Choroid plexus epithelial cell (primary cell): ENCODE measurements at regions not wholly inside any gene's neighbourhood (a gene's known extent, or its start where the extent isn't known, plus 50 kb on each side); places are given as distances from the start of the nearest gene placed in this dataset.

Experiments
- DNase-seq: peaks from one replicate; pipeline ENCODE4 v3.0.0-alpha.2; 2010; ENCODE audit warnings: low read depth
- H3K4me3 ChIP-seq: 2 replicates; pipeline ENCODE4 v1.5.1; 2011; ENCODE audit warnings: low read depth, mild to moderate bottlenecking, control low read depth, low read length, moderate library complexity
- CTCF ChIP-seq: conservative IDR thresholded peaks from 2 replicates; pipeline ENCODE4 v1.5.1; 2011; ENCODE audit warnings: low read depth, mild to moderate bottlenecking, control low read depth, inconsistent platforms, low read length, moderate library complexity

GRCh38 chr2:146481629-146482028 lies 1363.2 kb upstream of the ACVR2A start:
- peak; percentile 74 for DNase-seq
- no peak overlapping the region for H3K4me3 ChIP-seq
- TF ChIP-seq CTCF = no peak

GRCh38 chr2:146477383-146477782 lies 1367.4 kb upstream of the ACVR2A start:
- no peak overlapping the region for H3K4me3 ChIP-seq
- peak; percentile 31 for DNase-seq
- TF ChIP-seq CTCF = no peak

GRCh38 chr2:146468578-146468977 lies 1376.3 kb upstream of the ACVR2A start:
- TF ChIP-seq CTCF = no peak
- no peak for DNase-seq
- no peak overlapping the region for H3K4me3 ChIP-seq

- no peak for DNase-seq
- H3K4me3 ChIP-seq = no peak overlapping the region
- TF ChIP-seq CTCF = no peak
Observed at GRCh38 chr2:146467425-146467824, 1377.4 kb upstream of the ACVR2A start.

GRCh38 chr2:146465460-146465859 lies 1379.4 kb upstream of the ACVR2A start:
- H3K4me3 ChIP-seq = no peak overlapping the region
- TF ChIP-seq CTCF = no peak
- no peak for DNase-seq

GRCh38 chr2:146461068-146461467 lies 1383.8 kb upstream of the ACVR2A start:
- no peak for DNase-seq
- TF ChIP-seq CTCF = no peak
- no peak overlapping the region for H3K4me3 ChIP-seq

GRCh38 chr2:146458585-146458984 lies 1386.2 kb upstream of the ACVR2A start:
- no peak for TF ChIP-seq CTCF
- no peak overlapping the region for H3K4me3 ChIP-seq
- no peak for DNase-seq
